ENCODE measurements at regions not wholly inside any gene's neighbourhood (a gene's known extent, or its start where the extent isn't known, plus 50 kb on each side); places are given as distances from the start of the nearest gene placed in this dataset.

- CTCF ChIA-PET, result no interaction called here
- no peak for DNase-seq (ENCODE audit: low spot score)
- H3K27ac ChIP-seq, result no peak overlapping the region
- no peak for TF ChIP-seq CTCF (conservative IDR thresholded peaks at IDR 0.05; ENCODE audit: low read depth)
- POLR2A ChIA-PET (ENCODE audit: low non-redundant PET), result no interaction called here
Observed at GRCh38 chr3:177528306-177529070, 331.2 kb upstream of the TBL1XR1 start.

- ChIA-PET POLR2A (ENCODE audit: low non-redundant PET) (no interaction called here), CTCF (no interaction called here)
- H3K27ac ChIP-seq, result no peak overlapping the region
- no peak for DNase-seq (ENCODE audit: low spot score)
- TF ChIP-seq CTCF (conservative IDR thresholded peaks at IDR 0.05; ENCODE audit: low read depth), result no peak
Observed at GRCh38 chr3:177529071-177529550, 331.8 kb upstream of the TBL1XR1 start.

- no peak for TF ChIP-seq CTCF (conservative IDR thresholded peaks at IDR 0.05; ENCODE audit: low read depth)
- ChIA-PET CTCF (no interaction called here), POLR2A (ENCODE audit: low non-redundant PET) (no interaction called here)
- no peak overlapping the region for H3K27ac ChIP-seq
- DNase-seq (ENCODE audit: low spot score), result no peak
Observed at GRCh38 chr3:177529716-177530335, 332.5 kb upstream of the TBL1XR1 start.

- no peak overlapping the region for H3K27ac ChIP-seq
- no peak for DNase-seq (ENCODE audit: low spot score)
- ChIA-PET CTCF (no interaction called here), POLR2A (ENCODE audit: low non-redundant PET) (no interaction called here)
- TF ChIP-seq CTCF (conservative IDR thresholded peaks at IDR 0.05; ENCODE audit: low read depth), result no peak
Observed at GRCh38 chr3:177530908-177531307, 333.6 kb upstream of the TBL1XR1 start.

- TF ChIP-seq CTCF (conservative IDR thresholded peaks at IDR 0.05; ENCODE audit: low read depth), result no peak
- no peak for DNase-seq (ENCODE audit: low spot score)
- H3K27ac ChIP-seq, result no peak overlapping the region
- ChIA-PET CTCF (no interaction called here), POLR2A (ENCODE audit: low non-redundant PET) (no interaction called here)
Observed at GRCh38 chr3:177536873-177537272, 339.6 kb upstream of the TBL1XR1 start.

- H3K27ac ChIP-seq, result no peak overlapping the region
- no peak for DNase-seq (ENCODE audit: low spot score)
- CTCF ChIA-PET, result no interaction called here
- POLR2A ChIA-PET (ENCODE audit: low non-redundant PET), result no interaction called here
- TF ChIP-seq CTCF (conservative IDR thresholded peaks at IDR 0.05; ENCODE audit: low read depth), result no peak
Observed at GRCh38 chr3:177537612-177538011, 340.3 kb upstream of the TBL1XR1 start.

Data from RWPE1 (cell line).